ENCODE measurements at regions not wholly inside any gene's neighbourhood (a gene's known extent, or its start where the extent isn't known, plus 50 kb on each side); places are given as distances from the start of the nearest gene placed in this dataset.
"Not testable (repeated sequence)": the region's sequence is repeated elsewhere in the genome, so short reads cannot be mapped to it uniquely, and the experiment has no call there.

DNA sequence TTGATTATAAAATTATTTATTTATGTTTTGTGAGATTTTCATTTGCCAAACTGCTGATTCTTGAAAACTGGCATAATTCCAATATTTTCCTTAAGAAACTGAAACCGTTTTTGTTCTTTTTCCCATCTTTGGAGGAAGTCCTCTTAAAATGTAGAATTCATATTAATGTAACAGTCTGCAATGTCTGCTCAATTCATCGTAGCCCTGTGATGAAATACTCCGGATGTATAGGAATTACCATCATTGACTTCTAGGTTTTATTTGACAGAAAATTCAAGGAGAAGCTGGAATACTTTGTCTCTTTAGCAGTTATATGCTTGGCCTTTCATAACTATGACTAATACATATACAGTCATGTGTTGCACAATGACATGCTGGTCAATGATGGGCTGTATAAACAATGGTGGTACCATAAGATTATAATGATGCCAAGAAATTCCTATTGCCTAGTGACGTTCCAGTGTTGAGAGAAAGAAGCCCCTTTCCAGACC lies 185.0 kb upstream of the GPRIN3 start:
- TF ChIP-seq, protein P1, sequence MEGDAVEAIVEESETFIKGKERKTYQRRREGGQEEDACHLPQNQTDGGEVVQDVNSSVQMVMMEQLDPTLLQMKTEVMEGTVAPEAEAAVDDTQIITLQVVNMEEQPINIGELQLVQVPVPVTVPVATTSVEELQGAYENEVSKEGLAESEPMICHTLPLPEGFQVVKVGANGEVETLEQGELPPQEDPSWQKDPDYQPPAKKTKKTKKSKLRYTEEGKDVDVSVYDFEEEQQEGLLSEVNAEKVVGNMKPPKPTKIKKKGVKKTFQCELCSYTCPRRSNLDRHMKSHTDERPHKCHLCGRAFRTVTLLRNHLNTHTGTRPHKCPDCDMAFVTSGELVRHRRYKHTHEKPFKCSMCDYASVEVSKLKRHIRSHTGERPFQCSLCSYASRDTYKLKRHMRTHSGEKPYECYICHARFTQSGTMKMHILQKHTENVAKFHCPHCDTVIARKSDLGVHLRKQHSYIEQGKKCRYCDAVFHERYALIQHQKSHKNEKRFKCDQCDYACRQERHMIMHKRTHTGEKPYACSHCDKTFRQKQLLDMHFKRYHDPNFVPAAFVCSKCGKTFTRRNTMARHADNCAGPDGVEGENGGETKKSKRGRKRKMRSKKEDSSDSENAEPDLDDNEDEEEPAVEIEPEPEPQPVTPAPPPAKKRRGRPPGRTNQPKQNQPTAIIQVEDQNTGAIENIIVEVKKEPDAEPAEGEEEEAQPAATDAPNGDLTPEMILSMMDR (IDR thresholded peaks at IDR 0.05; ENCODE audit: low read depth, low read length), result no peak
- peak; percentile 84 for DNase-seq (ENCODE audit: low read depth, low spot score)
- in situ Hi-C loops (cut with HindIII; ENCODE audit: low sequenced_read_pairs), result no loop called here
- no peak overlapping the region for H3K4me3 ChIP-seq (ENCODE audit: low read depth, low read length)

DNA sequence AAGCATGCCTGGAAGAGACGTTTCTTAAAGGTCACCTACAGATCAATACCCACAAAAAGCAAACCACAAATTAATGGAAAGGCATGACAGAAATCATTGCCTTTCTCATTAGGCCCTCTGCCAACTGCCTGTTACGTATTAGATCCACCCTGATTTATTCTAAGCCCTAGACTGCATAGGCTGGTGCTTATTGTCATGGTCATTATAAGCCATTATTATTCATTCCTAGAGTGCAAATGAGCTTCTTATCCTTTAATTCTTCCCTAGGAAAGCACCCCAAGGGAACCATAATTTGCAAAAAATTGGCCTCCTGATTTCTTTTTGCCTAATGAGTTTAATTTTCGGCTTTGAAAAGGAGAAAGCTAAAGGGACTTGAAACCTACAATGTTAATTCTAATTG lies 184.2 kb upstream of the GPRIN3 start:
- in situ Hi-C loops (cut with HindIII; ENCODE audit: low sequenced_read_pairs), result no loop called here

DNA sequence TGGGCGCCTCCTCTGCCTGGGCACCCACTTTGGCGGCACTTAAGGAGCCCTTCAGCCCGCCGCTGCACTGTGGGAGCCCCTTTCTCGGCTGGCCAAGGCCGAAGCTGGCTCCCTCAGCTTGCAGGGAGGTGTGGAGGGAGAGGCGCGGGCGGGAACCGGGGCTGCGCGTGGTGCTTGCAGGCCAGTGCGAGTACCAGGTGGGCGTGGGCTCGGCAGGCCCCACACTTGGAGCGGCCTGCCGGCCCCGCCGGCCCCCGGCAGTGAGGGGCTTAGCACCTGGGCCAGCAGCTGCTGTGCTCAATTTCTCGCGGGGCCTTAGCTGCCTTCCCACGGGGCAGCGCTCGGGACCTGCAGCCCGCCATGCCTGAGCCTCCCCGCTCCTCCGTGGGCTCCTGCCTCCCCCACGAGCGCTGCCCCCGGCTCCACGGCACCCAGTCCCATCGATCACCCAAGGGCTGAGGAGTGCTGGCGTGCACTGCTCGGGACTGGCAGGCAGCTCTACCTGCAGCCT lies 182.4 kb upstream of the GPRIN3 start:
- DNase-seq (ENCODE audit: low read depth, low spot score); H3K4me3 ChIP-seq (ENCODE audit: low read depth, low read length); in situ Hi-C loops (cut with HindIII; ENCODE audit: low sequenced_read_pairs): not testable (repeated sequence)

More for the DNA sequence above, 184.2 kb upstream of the GPRIN3 start:
- no peak for DNase-seq (ENCODE audit: low read depth, low spot score)
- H3K4me3 ChIP-seq (ENCODE audit: low read depth, low read length), result no peak overlapping the region
- TF ChIP-seq, protein P1 (IDR thresholded peaks at IDR 0.05; ENCODE audit: low read depth, low read length), result no peak

DNA sequence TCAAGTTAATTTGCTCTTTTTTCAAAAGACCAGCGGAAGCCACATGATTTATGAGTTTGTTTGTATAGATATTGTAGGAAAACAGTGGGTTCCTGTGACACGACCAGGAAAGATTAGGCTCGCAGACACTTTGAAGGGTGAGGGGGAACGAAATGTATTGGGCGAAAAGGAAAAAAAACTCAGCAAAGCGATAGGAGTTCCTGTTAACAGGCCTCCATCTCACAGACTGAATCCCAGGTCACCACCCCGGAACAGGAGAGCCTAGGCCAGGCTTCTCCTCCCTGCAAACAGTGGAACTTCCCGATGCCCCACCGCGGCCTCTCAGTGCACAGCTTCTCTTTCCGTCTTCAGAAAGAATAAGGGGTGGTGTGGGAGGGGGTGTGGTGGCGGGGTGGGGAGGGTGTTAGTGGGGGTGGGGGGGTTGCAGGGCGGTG lies 181.8 kb upstream of the GPRIN3 start:
- in situ Hi-C loops (cut with HindIII; ENCODE audit: low sequenced_read_pairs), result no loop called here
- H3K4me3 ChIP-seq (ENCODE audit: low read depth, low read length), result no peak overlapping the region
- TF ChIP-seq, protein P1 (IDR thresholded peaks at IDR 0.05; ENCODE audit: low read depth, low read length), result no peak
- DNase-seq (ENCODE audit: low read depth, low spot score), result no peak

DNA sequence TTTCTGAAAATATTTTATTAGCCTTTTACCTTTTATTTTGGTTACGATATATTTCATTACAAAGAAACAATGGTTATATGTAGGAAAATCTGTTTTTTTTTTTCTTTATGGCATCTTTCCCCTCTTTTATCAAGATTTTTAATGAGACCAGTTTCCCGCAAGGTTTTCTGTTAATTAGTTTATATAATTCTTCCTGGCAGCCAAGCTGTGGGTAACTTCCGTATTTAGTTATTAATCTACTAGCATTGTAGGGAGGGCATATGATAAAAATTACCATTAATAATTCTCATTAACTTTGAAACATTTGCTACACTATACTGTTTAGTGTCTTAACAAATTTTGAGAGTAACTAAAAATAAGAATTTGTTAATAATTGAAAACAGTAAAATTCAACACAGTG lies 181.1 kb upstream of the GPRIN3 start:
- TF ChIP-seq, protein P1 (IDR thresholded peaks at IDR 0.05; ENCODE audit: low read depth, low read length), result no peak
- DNase-seq (ENCODE audit: low read depth, low spot score), result no peak
- in situ Hi-C loops (cut with HindIII; ENCODE audit: low sequenced_read_pairs), result no loop called here
- no peak overlapping the region for H3K4me3 ChIP-seq (ENCODE audit: low read depth, low read length)

DNA sequence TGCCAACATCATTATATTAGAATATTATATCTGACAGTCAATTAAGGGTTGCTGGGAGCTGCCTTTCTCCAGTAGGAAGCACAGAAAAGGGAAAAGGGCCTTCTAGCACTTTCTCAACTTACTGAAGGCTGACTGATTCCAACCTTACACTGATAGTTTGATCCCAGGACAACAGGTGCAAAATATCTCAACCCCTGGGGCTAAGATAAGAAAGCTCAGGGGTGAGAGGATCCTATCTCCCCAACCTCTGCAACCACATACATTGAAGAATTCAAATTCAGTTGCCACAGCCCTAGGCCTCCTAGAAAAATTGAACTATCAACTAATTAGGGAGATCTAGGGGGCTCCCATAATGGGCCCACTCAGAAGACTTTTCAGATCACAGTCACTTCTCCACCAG lies 179.1 kb upstream of the GPRIN3 start:
- no peak for DNase-seq (ENCODE audit: low read depth, low spot score)
- TF ChIP-seq, protein P1 (IDR thresholded peaks at IDR 0.05; ENCODE audit: low read depth, low read length), result no peak
- in situ Hi-C loops (cut with HindIII; ENCODE audit: low sequenced_read_pairs), result no loop called here
- no peak overlapping the region for H3K4me3 ChIP-seq (ENCODE audit: low read depth, low read length)

DNA sequence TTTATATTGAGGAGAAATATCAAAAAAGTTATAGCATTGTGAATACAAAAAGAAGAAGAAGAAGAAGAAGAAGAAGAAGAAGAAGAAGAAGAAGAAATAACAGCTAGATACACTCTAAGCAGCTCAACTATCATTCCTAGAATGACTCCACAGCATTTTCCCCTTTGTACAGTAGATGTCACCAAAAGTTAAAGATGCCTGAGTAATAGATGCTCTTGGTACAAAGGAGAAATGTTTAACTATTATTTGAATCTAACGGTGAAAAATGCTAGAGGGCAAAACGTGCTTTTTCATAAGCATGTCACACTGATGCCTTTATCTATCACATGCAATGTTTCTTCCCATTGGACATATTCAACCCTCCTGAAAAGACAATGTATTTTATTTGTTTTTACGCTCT lies 178.4 kb upstream of the GPRIN3 start:
- H3K4me3 ChIP-seq (ENCODE audit: low read depth, low read length), result no peak overlapping the region
- TF ChIP-seq, protein P1 (IDR thresholded peaks at IDR 0.05; ENCODE audit: low read depth, low read length), result peak; percentile 50
- peak; percentile 46 for DNase-seq (ENCODE audit: low read depth, low spot score)
- in situ Hi-C loops (cut with HindIII; ENCODE audit: low sequenced_read_pairs), result no loop called here

All from astrocyte of the spinal cord (primary cell).